ENCODE measurements at regions not wholly inside any gene's neighbourhood (a gene's known extent, or its start where the extent isn't known, plus 50 kb on each side); places are given as distances from the start of the nearest gene placed in this dataset.

DNA sequence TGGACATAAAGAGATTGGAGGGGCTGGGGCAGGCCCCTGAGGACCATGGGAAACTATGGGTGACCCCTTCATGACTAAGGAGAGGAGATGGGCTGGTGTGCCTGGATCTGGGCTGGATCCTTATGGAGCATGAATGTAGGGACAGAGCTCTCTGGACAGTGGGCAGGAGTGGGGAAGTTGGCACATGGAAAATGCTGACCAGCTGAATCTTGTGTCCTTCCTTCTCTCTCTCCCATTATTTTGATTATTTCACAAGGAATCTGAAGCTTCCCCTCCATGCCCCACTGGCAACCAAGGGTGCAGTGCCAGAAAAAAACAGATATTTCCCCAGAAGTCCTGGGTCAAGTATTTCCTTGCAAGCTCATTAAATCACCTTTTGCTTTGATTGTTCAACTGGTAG is 175.2 kb downstream of the DHX35 start:
- TF ChIP-seq, protein P1, sequence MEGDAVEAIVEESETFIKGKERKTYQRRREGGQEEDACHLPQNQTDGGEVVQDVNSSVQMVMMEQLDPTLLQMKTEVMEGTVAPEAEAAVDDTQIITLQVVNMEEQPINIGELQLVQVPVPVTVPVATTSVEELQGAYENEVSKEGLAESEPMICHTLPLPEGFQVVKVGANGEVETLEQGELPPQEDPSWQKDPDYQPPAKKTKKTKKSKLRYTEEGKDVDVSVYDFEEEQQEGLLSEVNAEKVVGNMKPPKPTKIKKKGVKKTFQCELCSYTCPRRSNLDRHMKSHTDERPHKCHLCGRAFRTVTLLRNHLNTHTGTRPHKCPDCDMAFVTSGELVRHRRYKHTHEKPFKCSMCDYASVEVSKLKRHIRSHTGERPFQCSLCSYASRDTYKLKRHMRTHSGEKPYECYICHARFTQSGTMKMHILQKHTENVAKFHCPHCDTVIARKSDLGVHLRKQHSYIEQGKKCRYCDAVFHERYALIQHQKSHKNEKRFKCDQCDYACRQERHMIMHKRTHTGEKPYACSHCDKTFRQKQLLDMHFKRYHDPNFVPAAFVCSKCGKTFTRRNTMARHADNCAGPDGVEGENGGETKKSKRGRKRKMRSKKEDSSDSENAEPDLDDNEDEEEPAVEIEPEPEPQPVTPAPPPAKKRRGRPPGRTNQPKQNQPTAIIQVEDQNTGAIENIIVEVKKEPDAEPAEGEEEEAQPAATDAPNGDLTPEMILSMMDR (IDR thresholded peaks at IDR 0.05) = no peak
- Histone ChIP-seq H3K79me2 (ENCODE audit: insufficient read depth, low read length) (no peaks in the 10 kb centered on the region), H3K36me3 (replicated peaks in 1 of 2; ENCODE audit: control insufficient read depth in 1 of 2, insufficient read depth in 2 of 2, low read length in 2 of 2) (no peaks in the 10 kb centered on the region), H2AFZ (ENCODE audit: insufficient read depth, low read depth, low read length, poor library complexity, severe bottlenecking) (no peak overlapping the region), H3K4me3 (replicated peaks in 1 of 3; ENCODE audit: low read depth in 2 of 3, low read length in 3 of 3) (no peak overlapping the region), H3K27me3 (ENCODE audit: control insufficient read depth in 2 of 2, insufficient read depth in 2 of 2, low read length in 2 of 2) (no peaks in the 10 kb centered on the region), H3K27ac (ENCODE audit: low read depth in 1 of 2, low read length in 2 of 2) (no peak overlapping the region), H3K4me1 (ENCODE audit: control insufficient read depth in 1 of 2, insufficient read depth in 2 of 2, low read length in 2 of 2) (no peaks in the 10 kb centered on the region), H4K20me1 (ENCODE audit: insufficient read depth, low read length) (no peaks in the 10 kb centered on the region), H3K9ac (ENCODE audit: insufficient read depth, low read length, poor library complexity, severe bottlenecking) (no peak overlapping the region), H3K4me2 (replicated peaks; ENCODE audit: extremely low read depth, low read length, poor library complexity, severe bottlenecking) (no peak overlapping the region), H3K9me3 (replicated peaks in 1 of 2; ENCODE audit: control insufficient read depth in 1 of 2, insufficient read depth in 1 of 2, low read length in 2 of 2) (no peaks in the 10 kb centered on the region)
- Mint-ChIP-seq H3K9me3 (peaks cover 0 to 3% (median 0%) of the 10 kb centered on the region in 7 donors), H3K4me1 (no peaks in the 10 kb centered on the region), H3K27ac (no peak overlapping the region), H3K4me3 (no peak overlapping the region), H3K27me3 (ENCODE audit: low read depth in 3 of 3) (peaks cover 2 to 5% (median 5%) of the 10 kb centered on the region in 3 donors), H3K36me3 (no peaks in the 10 kb centered on the region)
- intact Hi-C loops (cut with micrococcal nuclease) = no loop called here
- no peak for DNase-seq

DNA sequence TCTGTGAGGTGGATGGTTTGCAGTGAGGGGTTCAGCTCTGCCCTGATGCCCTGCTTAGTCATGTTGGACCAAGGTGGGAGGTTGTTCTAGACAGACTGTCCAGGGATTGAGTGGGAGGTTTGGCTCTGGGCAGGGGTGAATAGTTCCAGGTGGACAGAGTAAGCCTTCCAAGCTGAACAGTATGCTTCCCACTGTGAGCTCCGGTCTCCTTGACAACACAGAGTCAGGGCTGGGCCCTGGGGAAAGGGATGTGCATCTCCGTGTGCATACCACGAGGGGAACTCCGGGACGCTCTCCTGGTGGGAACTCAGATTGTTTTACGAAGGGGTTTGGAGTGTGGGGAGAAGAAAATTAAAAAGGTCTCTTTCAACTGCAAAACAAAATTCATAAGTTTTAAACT is 174.7 kb downstream of the DHX35 start:
- Mint-ChIP-seq H3K9me3 (peaks cover 0 to 3% (median 0%) of the 10 kb centered on the region in 7 donors), H3K27me3 (ENCODE audit: low read depth in 3 of 3) (peaks cover 2 to 5% (median 5%) of the 10 kb centered on the region in 3 donors), H3K4me3 (no peak overlapping the region), H3K4me1 (no peaks in the 10 kb centered on the region), H3K27ac (peak overlapping the region in 1 of 7 donors; percentile 51), H3K36me3 (no peaks in the 10 kb centered on the region)
- Histone ChIP-seq H3K4me2 (replicated peaks; ENCODE audit: extremely low read depth, low read length, poor library complexity, severe bottlenecking) (no peak overlapping the region), H3K36me3 (replicated peaks in 1 of 2; ENCODE audit: control insufficient read depth in 1 of 2, insufficient read depth in 2 of 2, low read length in 2 of 2) (no peaks in the 10 kb centered on the region), H2AFZ (ENCODE audit: insufficient read depth, low read depth, low read length, poor library complexity, severe bottlenecking) (no peak overlapping the region), H3K27me3 (ENCODE audit: control insufficient read depth in 2 of 2, insufficient read depth in 2 of 2, low read length in 2 of 2) (no peaks in the 10 kb centered on the region), H3K9me3 (replicated peaks in 1 of 2; ENCODE audit: control insufficient read depth in 1 of 2, insufficient read depth in 1 of 2, low read length in 2 of 2) (no peaks in the 10 kb centered on the region), H3K4me1 (ENCODE audit: control insufficient read depth in 1 of 2, insufficient read depth in 2 of 2, low read length in 2 of 2) (no peaks in the 10 kb centered on the region), H4K20me1 (ENCODE audit: insufficient read depth, low read length) (no peaks in the 10 kb centered on the region), H3K79me2 (ENCODE audit: insufficient read depth, low read length) (no peaks in the 10 kb centered on the region), H3K27ac (ENCODE audit: low read depth in 1 of 2, low read length in 2 of 2) (no peak overlapping the region), H3K9ac (ENCODE audit: insufficient read depth, low read length, poor library complexity, severe bottlenecking) (no peak overlapping the region), H3K4me3 (replicated peaks in 1 of 3; ENCODE audit: low read depth in 2 of 3, low read length in 3 of 3) (no peak overlapping the region)
- DNase-seq = no peak
- intact Hi-C loops (cut with micrococcal nuclease) = no loop called here
- TF ChIP-seq, protein P1 (IDR thresholded peaks at IDR 0.05) = no peak
- 100% methylated on average over 1 of the region's 6 CpGs for WGBS (ENCODE audit: insufficient coverage)
